ENCODE measurements at regions not wholly inside any gene's neighbourhood (a gene's known extent, or its start where the extent isn't known, plus 50 kb on each side); places are given as distances from the start of the nearest gene placed in this dataset.

GRCh38 chr2:65807942-65808341 lies 375.5 kb upstream of the SPRED2 start:
- H3K9me3 ChIP-seq (ENCODE audit: low read length) = peaks cover 16% of the 10 kb centered on the region
- TF ChIP-seq ZNF256 (CRISPR knock-in tag; conservative IDR thresholded peaks at IDR 0.05) (no peak), SMAD3 (CRISPR knock-in tag; IDR thresholded peaks at IDR 0.05) (no peak), CHCHD3 (CRISPR knock-in tag; IDR thresholded peaks at IDR 0.05) (no peak), ZNF747 (CRISPR knock-in tag; IDR thresholded peaks at IDR 0.05; ENCODE audit: borderline replicate concordance) (no peak), ZNF335 (CRISPR knock-in tag; IDR thresholded peaks at IDR 0.05) (no peak)
- TF ChIP-seq, protein P1, sequence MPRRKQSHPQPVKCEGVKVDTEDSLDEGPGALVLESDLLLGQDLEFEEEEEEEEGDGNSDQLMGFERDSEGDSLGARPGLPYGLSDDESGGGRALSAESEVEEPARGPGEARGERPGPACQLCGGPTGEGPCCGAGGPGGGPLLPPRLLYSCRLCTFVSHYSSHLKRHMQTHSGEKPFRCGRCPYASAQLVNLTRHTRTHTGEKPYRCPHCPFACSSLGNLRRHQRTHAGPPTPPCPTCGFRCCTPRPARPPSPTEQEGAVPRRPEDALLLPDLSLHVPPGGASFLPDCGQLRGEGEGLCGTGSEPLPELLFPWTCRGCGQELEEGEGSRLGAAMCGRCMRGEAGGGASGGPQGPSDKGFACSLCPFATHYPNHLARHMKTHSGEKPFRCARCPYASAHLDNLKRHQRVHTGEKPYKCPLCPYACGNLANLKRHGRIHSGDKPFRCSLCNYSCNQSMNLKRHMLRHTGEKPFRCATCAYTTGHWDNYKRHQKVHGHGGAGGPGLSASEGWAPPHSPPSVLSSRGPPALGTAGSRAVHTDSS (CRISPR knock-in tag; conservative IDR thresholded peaks at IDR 0.05) = no peak
- H3K4me2 ChIP-seq (ENCODE audit: low read depth, low read length) = no peak overlapping the region
- ChIA-PET POLR2A (no interaction called here), CTCF (ENCODE audit: low intra/inter-chr PET ratio, low total read pairs) (no interaction called here)
- no peak for FAIRE-seq
- in situ Hi-C loops (cut with HindIII; ENCODE audit: extremely low pct_ligation_motif_present, low pct_unique_long_range_greater_than_20kb) = no loop called here
- intact Hi-C loops (cut with micrococcal nuclease; ENCODE audit: unreplicated experiment) = no loop called here
- H3K79me2 ChIP-seq (ENCODE audit: insufficient read depth, low read length) = no peaks in the 10 kb centered on the region
- H3K9ac ChIP-seq (ENCODE audit: insufficient read depth, low read depth, low read length) = no peak overlapping the region
- H3K27ac ChIP-seq (ENCODE audit: extremely low read length, insufficient read depth, low read length) = no peak overlapping the region
- no peak for DNase-seq (ENCODE audit: low spot score)
- WGBS (ENCODE audit: low lambda C conversion rate) = 2% methylated on average over 4 of the region's 4 CpGs
- no peaks in the 10 kb centered on the region for H3K27me3 ChIP-seq (ENCODE audit: control insufficient read depth in 1 of 2, insufficient read depth in 2 of 2, low read length in 2 of 2)
- BruUV-seq (replicated peaks) = no TSS peak
- no peaks in the 10 kb centered on the region for H3K4me1 ChIP-seq (ENCODE audit: insufficient read depth, low read length)
- no peak for ATAC-seq
- no peak overlapping the region for H3K4me3 ChIP-seq (replicated peaks in 1 of 3; ENCODE audit: insufficient read depth in 1 of 3, low read depth in 2 of 3, low read length in 3 of 3)
- H2AFZ ChIP-seq (ENCODE audit: low read length) = no peak overlapping the region
- H4K20me1 ChIP-seq (ENCODE audit: insufficient read depth, low read length) = no peaks in the 10 kb centered on the region
- H3K36me3 ChIP-seq (replicated peaks in 1 of 2; ENCODE audit: control insufficient read depth in 1 of 2, insufficient read depth in 2 of 2, low read length in 2 of 2) = no peaks in the 10 kb centered on the region

DNA sequence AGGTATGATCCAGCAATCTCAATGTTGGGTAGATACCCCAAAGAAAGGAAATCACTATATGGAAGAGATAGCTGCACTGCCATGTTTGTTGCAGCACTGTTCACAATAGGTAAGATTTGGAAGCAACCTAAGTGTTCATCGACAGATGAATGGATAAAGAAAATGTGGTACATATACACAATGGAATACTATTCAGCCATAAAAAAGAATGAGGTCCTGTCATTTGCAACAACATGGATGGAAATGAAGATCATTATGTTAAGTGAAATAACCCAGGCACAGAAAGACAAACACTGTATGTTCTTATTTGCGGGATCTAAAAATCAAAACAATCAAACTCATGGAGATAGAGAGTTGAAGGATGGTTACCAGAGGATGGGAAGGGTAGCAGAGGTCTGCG lies 372.4 kb upstream of the SPRED2 start:
- POLR2A ChIA-PET = no interaction called here
- in situ Hi-C loops (cut with HindIII; ENCODE audit: extremely low pct_ligation_motif_present, low pct_unique_long_range_greater_than_20kb) = no loop called here

More for the DNA sequence above, 372.4 kb upstream of the SPRED2 start:
- CTCF ChIA-PET (ENCODE audit: low intra/inter-chr PET ratio, low total read pairs) = no interaction called here
- 55% methylated on average over 3 of the region's 3 CpGs for WGBS (ENCODE audit: low lambda C conversion rate)
- no peaks in the 10 kb centered on the region for H3K27me3 ChIP-seq (ENCODE audit: control insufficient read depth in 1 of 2, insufficient read depth in 2 of 2, low read length in 2 of 2)
- H3K4me1 ChIP-seq (ENCODE audit: insufficient read depth, low read length) = no peaks in the 10 kb centered on the region
- FAIRE-seq (no peak), ATAC-seq (no peak), DNase-seq (ENCODE audit: low spot score) (no peak)
- H3K27ac ChIP-seq (ENCODE audit: extremely low read length, insufficient read depth, low read length) = no peak overlapping the region
- no peak overlapping the region for H3K9ac ChIP-seq (ENCODE audit: insufficient read depth, low read depth, low read length)
- BruUV-seq (replicated peaks) = no TSS peak
- intact Hi-C loops (cut with micrococcal nuclease; ENCODE audit: unreplicated experiment) = no loop called here
- no peak overlapping the region for H3K4me3 ChIP-seq (replicated peaks in 1 of 3; ENCODE audit: insufficient read depth in 1 of 3, low read depth in 2 of 3, low read length in 3 of 3)
- TF ChIP-seq HNRNPH1 (optimal IDR thresholded peaks at IDR 0.05; ENCODE audit: low read depth, low read length) (no peak), GPN1 (CRISPR knock-in tag; IDR thresholded peaks at IDR 0.05; ENCODE audit: borderline replicate concordance) (no peak)
- H3K9me3 ChIP-seq (ENCODE audit: low read length) = peaks cover 16% of the 10 kb centered on the region
- no peak overlapping the region for H3K4me2 ChIP-seq (ENCODE audit: low read depth, low read length)
- no peaks in the 10 kb centered on the region for H3K36me3 ChIP-seq (replicated peaks in 1 of 2; ENCODE audit: control insufficient read depth in 1 of 2, insufficient read depth in 2 of 2, low read length in 2 of 2)
- no peaks in the 10 kb centered on the region for H4K20me1 ChIP-seq (ENCODE audit: insufficient read depth, low read length)
- H2AFZ ChIP-seq (ENCODE audit: low read length) = no peak overlapping the region
- H3K79me2 ChIP-seq (ENCODE audit: insufficient read depth, low read length) = no peaks in the 10 kb centered on the region
